HEK293 (cell line): ENCODE measurements at regions not wholly inside any gene's neighbourhood (a gene's known extent, or its start where the extent isn't known, plus 50 kb on each side); places are given as distances from the start of the nearest gene placed in this dataset.

Experiments used
- CTCF ChIA-PET: fragments of 350-600 bp; formaldehyde crosslinking; extraction: SDS; loops from one replicate; lab custom pipeline; 2021; ENCODE audit warnings: antibody characterized with exemption; lab: Yijun Ruan, JAX
- POLR2A ChIA-PET: fragments of 300-600 bp; formaldehyde crosslinking; extraction: SDS; loops from one replicate; lab custom pipeline; 2020; ENCODE audit warnings: antibody characterized with exemption, inconsistent platforms; lab: Yijun Ruan, JAX
- H3K27ac ChIP-seq: fragments of 200-500 bp; sonication (Bioruptor generic); 2 replicates; pipeline ENCODE4 v1.5.1; 2014; ENCODE audit warnings: low read depth, low read length, control low read depth, inconsistent platforms; ENCODE audit errors: extremely low read depth
- H3K36me3 ChIP-seq, 2 experiments: fragments of 200-500 bp in 1 of 2; sonication (Bioruptor generic) in 1 of 2; 1 replicate in 1 of 2; 2 replicates in 1 of 2; pipeline ENCODE4 v1.5.1; 2014 to 2017; ENCODE audit warnings: inconsistent platforms in 2 of 2, low read length in 2 of 2; ENCODE audit not compliant: control insufficient read depth in 2 of 2, insufficient read depth in 1 of 2
- H3K4me1 ChIP-seq: fragments of 200-500 bp; sonication (Bioruptor generic); 2 replicates; pipeline ENCODE4 v1.5.1; 2014; ENCODE audit warnings: mild to moderate bottlenecking, low read length, inconsistent platforms; ENCODE audit not compliant: control insufficient read depth, insufficient read depth
- H3K4me3 ChIP-seq: 2 replicates; pipeline ENCODE4 v1.5.1; 2011; ENCODE audit warnings: low read depth, mild to moderate bottlenecking, control low read depth, low read length, moderate library complexity
- H3K9me3 ChIP-seq: fragments of 200-500 bp; sonication (Bioruptor generic); 2 replicates; pipeline ENCODE4 v1.5.1; 2014; ENCODE audit warnings: low read depth, low read length, inconsistent platforms; ENCODE audit not compliant: control insufficient read depth, insufficient read depth
- RBAK ChIP-seq: fragments of 450-650 bp; formaldehyde crosslinking; IDR thresholded peaks from 2 replicates; pipeline ENCODE4 v1.5.1; 2016; ENCODE audit warnings: missing biosample characterization, missing genetic modification characterization
- SALL2 ChIP-seq: fragments of 450-650 bp; formaldehyde crosslinking; IDR thresholded peaks from 2 replicates; pipeline ENCODE4 v1.5.0; 2017; ENCODE audit warnings: missing biosample characterization, mild to moderate bottlenecking, missing genetic modification characterization, borderline replicate concordance
- ZFP37 ChIP-seq: fragments of 450-650 bp; formaldehyde crosslinking; IDR thresholded peaks from 2 replicates; pipeline ENCODE4 v1.5.1; 2016; ENCODE audit warnings: missing biosample characterization, missing genetic modification characterization
- ZNF112 ChIP-seq: fragments of 450-650 bp; formaldehyde crosslinking; IDR thresholded peaks from 2 replicates; pipeline ENCODE4 v1.5.0; 2017; ENCODE audit warnings: missing biosample characterization, missing genetic modification characterization
- ZNF169 ChIP-seq: fragments of 450-650 bp; formaldehyde crosslinking; IDR thresholded peaks from 2 replicates; pipeline ENCODE4 v1.5.1; 2016; ENCODE audit warnings: missing biosample characterization, missing genetic modification characterization
- ZNF23 ChIP-seq: fragments of 450-650 bp; formaldehyde crosslinking; IDR thresholded peaks from 2 replicates; pipeline ENCODE4 v1.5.1; 2016; ENCODE audit warnings: missing biosample characterization, missing genetic modification characterization, borderline replicate concordance
- ZNF274 ChIP-seq, 2 experiments: fragments of 200-500 bp in 1 of 2; fragments of 450-650 bp in 1 of 2; sonication (Bioruptor generic) in 1 of 2; formaldehyde crosslinking in 1 of 2; IDR thresholded peaks; 2 replicates each; pipeline versions ENCODE4 v1.5.1 to v1.6.1; 2014 to 2016; ENCODE audit warnings: borderline replicate concordance in 1 of 2, inconsistent platforms in 1 of 2, low read length in 1 of 2, missing biosample characterization in 1 of 2, missing genetic modification characterization in 1 of 2
- ZNF292 ChIP-seq: fragments of 450-650 bp; formaldehyde crosslinking; IDR thresholded peaks from 2 replicates; pipeline ENCODE4 v1.5.1; 2016; ENCODE audit warnings: low read depth, missing biosample characterization, missing genetic modification characterization, borderline replicate concordance
- ZNF311 ChIP-seq: fragments of 450-650 bp; formaldehyde crosslinking; IDR thresholded peaks from 2 replicates; pipeline ENCODE4 v1.5.1; 2017; ENCODE audit warnings: missing biosample characterization, missing genetic modification characterization, borderline replicate concordance
- ZNF571 ChIP-seq: fragments of 450-650 bp; formaldehyde crosslinking; IDR thresholded peaks from 2 replicates; pipeline ENCODE4 v1.5.0; 2017; ENCODE audit warnings: missing biosample characterization, missing genetic modification characterization
- ZNF768 ChIP-seq: fragments of 450-650 bp; formaldehyde crosslinking; IDR thresholded peaks from 2 replicates; pipeline ENCODE4 v1.5.1; 2018; ENCODE audit warnings: missing biosample characterization, mild to moderate bottlenecking, missing genetic modification characterization
- ZNF777 ChIP-seq: fragments of 450-650 bp; formaldehyde crosslinking; IDR thresholded peaks from 2 replicates; pipeline ENCODE4 v1.5.1; 2017; ENCODE audit warnings: missing biosample characterization, missing genetic modification characterization, borderline replicate concordance
- ZNF837 ChIP-seq: fragments of 450-650 bp; formaldehyde crosslinking; IDR thresholded peaks from 2 replicates; pipeline ENCODE4 v1.5.1; 2016; ENCODE audit warnings: missing biosample characterization, missing genetic modification characterization
- TF ChIP-seq, protein P1 (sequence below): fragments of 450-650 bp; formaldehyde crosslinking; IDR thresholded peaks from 2 replicates; pipeline ENCODE4 v1.5.1; 2016; ENCODE audit warnings: missing biosample characterization, missing genetic modification characterization
- TF ChIP-seq, protein P2 (sequence below): fragments of 450-650 bp; formaldehyde crosslinking; IDR thresholded peaks from 2 replicates; pipeline ENCODE4 v1.5.1; 2017; ENCODE audit warnings: missing biosample characterization, mild to moderate bottlenecking, missing genetic modification characterization, moderate library complexity
- TF ChIP-seq, protein P3 (sequence below): fragments of 450-650 bp; formaldehyde crosslinking; IDR thresholded peaks from 2 replicates; pipeline ENCODE4 v1.5.1; 2016; ENCODE audit warnings: missing biosample characterization, missing genetic modification characterization, low read depth
- TF ChIP-seq, protein P4 (sequence below): fragments of 450-650 bp; formaldehyde crosslinking; IDR thresholded peaks from 2 replicates; pipeline ENCODE4 v1.5.1; 2016; ENCODE audit warnings: missing biosample characterization, missing genetic modification characterization
- TF ChIP-seq, protein P5 (sequence below): fragments of 450-650 bp; formaldehyde crosslinking; IDR thresholded peaks from 2 replicates; pipeline ENCODE4 v1.5.1; 2016; ENCODE audit warnings: missing biosample characterization, missing genetic modification characterization

DNA sequence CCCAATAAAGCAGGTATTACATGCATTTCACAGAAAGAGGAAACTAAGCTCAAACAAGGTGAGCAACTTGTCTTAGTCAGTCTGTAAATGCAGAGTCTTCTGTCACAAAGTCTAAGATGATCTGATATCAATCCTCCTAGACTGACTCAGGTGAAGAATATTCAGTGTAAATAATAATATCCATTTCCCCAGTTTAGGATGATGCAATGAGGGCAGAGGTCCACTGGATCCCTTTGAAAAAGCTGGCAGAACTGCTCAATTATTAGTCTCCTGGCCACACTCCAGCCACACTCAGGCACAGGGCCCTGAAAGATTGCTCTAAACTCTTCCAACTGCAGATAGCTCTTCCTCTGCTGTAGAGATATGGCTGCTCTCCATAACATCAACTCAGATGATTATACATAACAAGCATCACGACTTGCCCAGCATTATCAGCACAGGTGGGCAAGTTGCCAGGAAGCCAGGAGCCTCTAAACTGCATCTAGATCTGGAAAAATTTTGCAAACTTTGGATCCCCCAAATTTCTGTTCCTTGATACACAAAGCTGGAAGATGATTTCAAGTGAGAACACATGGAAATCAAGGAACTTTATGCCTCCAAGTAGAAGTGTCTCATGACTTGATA is 129.8 kb upstream of the CPNE4 start:
- POLR2A ChIA-PET = no interaction called here
- Histone ChIP-seq H3K4me1 (no peaks in the 10 kb centered on the region), H3K9me3 (no peaks in the 10 kb centered on the region), H3K27ac (no peak overlapping the region), H3K4me3 (no peak overlapping the region), H3K36me3 (no peaks in the 10 kb centered on the region)
- CTCF ChIA-PET = interaction anchor here (1.2 to 1.7 kb wide), 2 partner anchors 17 to 126 kb away, joined by 3 to 5 read pairs; no protein-coding TSS in a partner anchor
- TF ChIP-seq, protein P1, sequence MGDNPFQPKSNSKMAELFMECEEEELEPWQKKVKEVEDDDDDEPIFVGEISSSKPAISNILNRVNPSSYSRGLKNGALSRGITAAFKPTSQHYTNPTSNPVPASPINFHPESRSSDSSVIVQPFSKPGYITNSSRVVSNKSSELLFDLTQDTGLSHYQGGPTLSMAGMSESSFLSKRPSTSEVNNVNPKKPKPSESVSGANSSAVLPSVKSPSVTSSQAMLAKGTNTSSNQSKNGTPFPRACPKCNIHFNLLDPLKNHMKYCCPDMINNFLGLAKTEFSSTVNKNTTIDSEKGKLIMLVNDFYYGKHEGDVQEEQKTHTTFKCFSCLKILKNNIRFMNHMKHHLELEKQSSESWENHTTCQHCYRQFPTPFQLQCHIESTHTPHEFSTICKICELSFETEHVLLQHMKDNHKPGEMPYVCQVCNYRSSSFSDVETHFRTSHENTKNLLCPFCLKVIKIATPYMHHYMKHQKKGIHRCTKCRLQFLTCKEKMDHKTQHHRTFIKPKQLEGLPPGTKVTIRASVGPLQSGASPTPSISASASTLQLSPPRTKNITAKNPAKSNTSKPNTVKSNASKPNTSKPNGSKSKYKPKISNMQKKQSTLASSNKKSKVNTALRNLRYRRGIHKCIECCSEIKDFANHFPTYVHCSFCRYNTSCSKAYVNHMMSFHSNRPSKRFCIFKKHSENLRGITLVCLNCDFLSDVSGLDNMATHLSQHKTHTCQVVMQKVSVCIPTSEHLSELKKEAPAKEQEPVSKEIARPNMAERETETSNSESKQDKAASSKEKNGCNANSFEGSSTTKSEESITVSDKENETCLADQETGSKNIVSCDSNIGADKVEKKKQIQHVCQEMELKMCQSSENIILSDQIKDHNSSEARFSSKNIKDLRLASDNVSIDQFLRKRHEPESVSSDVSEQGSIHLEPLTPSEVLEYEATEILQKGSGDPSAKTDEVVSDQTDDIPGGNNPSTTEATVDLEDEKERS (tag by site-specific recombination) = no peak
- TF ChIP-seq, protein P2, sequence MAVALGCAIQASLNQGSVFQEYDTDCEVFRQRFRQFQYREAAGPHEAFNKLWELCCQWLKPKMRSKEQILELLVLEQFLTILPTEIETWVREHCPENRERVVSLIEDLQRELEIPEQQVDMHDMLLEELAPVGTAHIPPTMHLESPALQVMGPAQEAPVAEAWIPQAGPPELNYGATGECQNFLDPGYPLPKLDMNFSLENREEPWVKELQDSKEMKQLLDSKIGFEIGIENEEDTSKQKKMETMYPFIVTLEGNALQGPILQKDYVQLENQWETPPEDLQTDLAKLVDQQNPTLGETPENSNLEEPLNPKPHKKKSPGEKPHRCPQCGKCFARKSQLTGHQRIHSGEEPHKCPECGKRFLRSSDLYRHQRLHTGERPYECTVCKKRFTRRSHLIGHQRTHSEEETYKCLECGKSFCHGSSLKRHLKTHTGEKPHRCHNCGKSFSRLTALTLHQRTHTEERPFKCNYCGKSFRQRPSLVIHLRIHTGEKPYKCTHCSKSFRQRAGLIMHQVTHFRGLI = no peak
- TF ChIP-seq ZNF274 (IDR thresholded peaks at IDR 0.05; ENCODE audit: low read length) = no peak
- no peak for TF ChIP-seq ZNF274 (tag by site-specific recombination; IDR thresholded peaks at IDR 0.05; ENCODE audit: borderline replicate concordance)
- no peak for TF ChIP-seq ZNF571 (tag by site-specific recombination)
- no peak for TF ChIP-seq RBAK (tag by site-specific recombination)
- no peak for TF ChIP-seq ZNF777 (tag by site-specific recombination)
- no peak for TF ChIP-seq SALL2 (tag by site-specific recombination)
- TF ChIP-seq, protein P3, sequence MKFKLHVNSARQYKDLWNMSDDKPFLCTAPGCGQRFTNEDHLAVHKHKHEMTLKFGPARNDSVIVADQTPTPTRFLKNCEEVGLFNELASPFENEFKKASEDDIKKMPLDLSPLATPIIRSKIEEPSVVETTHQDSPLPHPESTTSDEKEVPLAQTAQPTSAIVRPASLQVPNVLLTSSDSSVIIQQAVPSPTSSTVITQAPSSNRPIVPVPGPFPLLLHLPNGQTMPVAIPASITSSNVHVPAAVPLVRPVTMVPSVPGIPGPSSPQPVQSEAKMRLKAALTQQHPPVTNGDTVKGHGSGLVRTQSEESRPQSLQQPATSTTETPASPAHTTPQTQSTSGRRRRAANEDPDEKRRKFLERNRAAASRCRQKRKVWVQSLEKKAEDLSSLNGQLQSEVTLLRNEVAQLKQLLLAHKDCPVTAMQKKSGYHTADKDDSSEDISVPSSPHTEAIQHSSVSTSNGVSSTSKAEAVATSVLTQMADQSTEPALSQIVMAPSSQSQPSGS (tag by site-specific recombination) = no peak
- no peak for TF ChIP-seq ZNF169 (tag by site-specific recombination)
- no peak for TF ChIP-seq ZNF837 (tag by site-specific recombination)
- no peak for TF ChIP-seq ZNF292 (tag by site-specific recombination)
- TF ChIP-seq, protein P4, sequence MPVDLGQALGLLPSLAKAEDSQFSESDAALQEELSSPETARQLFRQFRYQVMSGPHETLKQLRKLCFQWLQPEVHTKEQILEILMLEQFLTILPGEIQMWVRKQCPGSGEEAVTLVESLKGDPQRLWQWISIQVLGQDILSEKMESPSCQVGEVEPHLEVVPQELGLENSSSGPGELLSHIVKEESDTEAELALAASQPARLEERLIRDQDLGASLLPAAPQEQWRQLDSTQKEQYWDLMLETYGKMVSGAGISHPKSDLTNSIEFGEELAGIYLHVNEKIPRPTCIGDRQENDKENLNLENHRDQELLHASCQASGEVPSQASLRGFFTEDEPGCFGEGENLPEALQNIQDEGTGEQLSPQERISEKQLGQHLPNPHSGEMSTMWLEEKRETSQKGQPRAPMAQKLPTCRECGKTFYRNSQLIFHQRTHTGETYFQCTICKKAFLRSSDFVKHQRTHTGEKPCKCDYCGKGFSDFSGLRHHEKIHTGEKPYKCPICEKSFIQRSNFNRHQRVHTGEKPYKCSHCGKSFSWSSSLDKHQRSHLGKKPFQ (tag by site-specific recombination) = no peak
- no peak for TF ChIP-seq ZNF23 (tag by site-specific recombination)
- TF ChIP-seq, protein P5, sequence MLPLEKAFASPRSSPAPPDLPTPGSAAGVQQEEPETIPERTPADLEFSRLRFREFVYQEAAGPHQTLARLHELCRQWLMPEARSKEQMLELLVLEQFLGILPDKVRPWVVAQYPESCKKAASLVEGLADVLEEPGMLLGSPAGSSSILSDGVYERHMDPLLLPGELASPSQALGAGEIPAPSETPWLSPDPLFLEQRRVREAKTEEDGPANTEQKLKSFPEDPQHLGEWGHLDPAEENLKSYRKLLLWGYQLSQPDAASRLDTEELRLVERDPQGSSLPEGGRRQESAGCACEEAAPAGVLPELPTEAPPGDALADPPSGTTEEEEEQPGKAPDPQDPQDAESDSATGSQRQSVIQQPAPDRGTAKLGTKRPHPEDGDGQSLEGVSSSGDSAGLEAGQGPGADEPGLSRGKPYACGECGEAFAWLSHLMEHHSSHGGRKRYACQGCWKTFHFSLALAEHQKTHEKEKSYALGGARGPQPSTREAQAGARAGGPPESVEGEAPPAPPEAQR = no peak
- TF ChIP-seq ZFP37 (tag by site-specific recombination) = no peak
- TF ChIP-seq ZNF112 (tag by site-specific recombination) = no peak
- TF ChIP-seq ZNF768 (tag by site-specific recombination) = no peak
- TF ChIP-seq ZNF311 (tag by site-specific recombination) = no peak
